Esophagus squamous epithelium (tissue), 4 donors: ENCODE measurements at regions not wholly inside any gene's neighbourhood (a gene's known extent, or its start where the extent isn't known, plus 50 kb on each side); places are given as distances from the start of the nearest gene placed in this dataset.

Experiments used
- CTCF ChIP-seq, 6 experiments: fragments of 450-650 bp in 4 of 6; fragments of 200-600 bp in 2 of 6; sonication (generic) in 2 of 6; IDR thresholded peaks; one replicate each; pipeline ENCODE4 v1.5.1; 2016 to 2019; ENCODE audit warnings: antibody characterized with exemption in 6 of 6, mild to moderate bottlenecking in 4 of 6, moderate library complexity in 4 of 6
- POLR2A ChIP-seq, 4 donors: fragments of 450-650 bp; IDR thresholded peaks; one replicate each; pipeline ENCODE4 v1.6.1; 2017; ENCODE audit warnings: antibody characterized with exemption in 4 of 4, mild to moderate bottlenecking in 4 of 4, moderate library complexity in 3 of 4

GRCh38 chr13:73939071-73939380 is 195.2 kb downstream of the KLF12 start:
- TF ChIP-seq POLR2A (IDR thresholded peaks at IDR 0.05) (no peak), CTCF (IDR thresholded peaks at IDR 0.05) (no peak)
